ENCODE measurements at regions not wholly inside any gene's neighbourhood (a gene's known extent, or its start where the extent isn't known, plus 50 kb on each side); places are given as distances from the start of the nearest gene placed in this dataset.
"Not testable (repeated sequence)": the region's sequence is repeated elsewhere in the genome, so short reads cannot be mapped to it uniquely, and the experiment has no call there.

DNA sequence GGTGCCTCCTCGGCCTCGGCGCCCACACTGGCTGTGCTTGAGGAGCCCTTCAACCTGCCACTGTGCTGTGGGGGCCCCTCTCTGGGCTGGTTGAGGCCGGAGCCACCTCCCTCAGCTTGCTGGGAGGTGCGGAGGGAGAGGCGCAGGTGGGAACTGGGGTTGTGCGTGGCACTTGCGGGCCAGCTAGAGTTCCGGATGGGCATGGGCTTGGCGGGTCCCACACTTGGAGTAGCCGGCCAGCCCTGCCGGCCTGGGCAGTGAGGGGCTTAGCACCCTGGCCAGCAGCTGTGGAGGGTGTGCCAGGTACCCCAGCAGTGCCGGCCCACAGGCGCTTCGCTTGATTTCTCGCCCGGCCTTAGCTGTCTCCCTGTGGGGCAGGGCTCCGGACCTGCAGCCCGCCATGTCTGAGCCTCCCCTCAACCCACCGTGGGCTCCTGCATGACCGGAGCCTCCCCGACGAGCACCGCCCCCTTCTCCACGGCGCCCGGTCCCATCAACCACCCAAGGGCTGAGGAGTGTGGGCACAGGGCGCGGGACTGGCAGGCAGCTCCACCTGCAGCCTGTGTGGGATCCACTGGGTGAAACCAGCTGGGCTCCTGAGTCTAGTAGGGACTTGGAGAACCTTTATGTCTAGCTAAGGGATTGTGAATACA lies 723.8 kb downstream of the DIAPH3 start:
- no peak for DNase-seq

DNA sequence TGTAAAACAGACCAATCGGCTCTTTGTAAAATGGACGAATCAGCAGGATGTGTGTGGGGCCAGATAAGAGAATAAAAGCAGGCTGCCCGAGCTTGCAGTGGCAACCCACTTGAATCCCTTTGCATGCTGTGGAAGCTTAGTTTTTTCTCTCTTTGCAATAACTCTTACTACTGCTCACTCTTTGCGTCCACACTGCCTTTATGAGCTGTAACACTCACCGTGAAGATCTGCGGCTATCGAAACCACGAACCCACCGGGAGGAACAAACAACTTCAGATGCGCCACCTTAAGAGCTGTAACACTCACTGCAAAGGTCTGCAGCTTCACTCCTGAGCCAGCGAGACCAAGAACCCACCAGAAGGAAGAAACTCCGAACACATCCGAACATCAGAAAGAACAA lies 722.7 kb downstream of the DIAPH3 start:
- not testable (repeated sequence) for DNase-seq

DNA sequence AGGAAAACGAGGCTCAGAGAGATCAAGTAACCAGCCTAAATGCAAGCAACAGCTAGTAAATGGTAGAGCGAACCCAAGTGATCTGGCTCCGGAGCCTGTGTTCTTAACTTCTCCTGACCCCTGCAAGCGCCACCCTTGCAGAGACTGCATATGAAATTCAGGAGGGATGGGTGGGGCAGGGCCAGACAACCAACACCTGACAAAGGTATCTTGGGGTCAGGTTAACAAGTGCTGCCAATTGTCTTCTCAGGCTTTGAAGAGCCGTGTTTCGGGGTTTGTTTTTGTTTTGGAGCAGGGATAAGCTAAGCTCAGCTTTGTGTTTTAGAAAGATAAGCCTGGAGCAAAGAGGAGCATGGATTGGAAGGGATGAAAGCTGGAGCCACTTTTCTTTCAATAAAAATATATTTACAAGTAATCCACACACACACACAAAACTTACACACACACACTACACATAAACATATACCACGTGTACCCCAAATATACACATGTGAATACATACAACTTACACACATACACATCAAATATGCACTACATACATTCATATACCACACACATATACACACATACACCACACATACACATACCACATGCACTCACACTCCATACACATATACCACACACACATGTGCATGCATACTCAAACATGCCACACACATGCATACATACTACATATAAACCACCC lies 722.0 kb downstream of the DIAPH3 start:
- no peak for DNase-seq

DNA sequence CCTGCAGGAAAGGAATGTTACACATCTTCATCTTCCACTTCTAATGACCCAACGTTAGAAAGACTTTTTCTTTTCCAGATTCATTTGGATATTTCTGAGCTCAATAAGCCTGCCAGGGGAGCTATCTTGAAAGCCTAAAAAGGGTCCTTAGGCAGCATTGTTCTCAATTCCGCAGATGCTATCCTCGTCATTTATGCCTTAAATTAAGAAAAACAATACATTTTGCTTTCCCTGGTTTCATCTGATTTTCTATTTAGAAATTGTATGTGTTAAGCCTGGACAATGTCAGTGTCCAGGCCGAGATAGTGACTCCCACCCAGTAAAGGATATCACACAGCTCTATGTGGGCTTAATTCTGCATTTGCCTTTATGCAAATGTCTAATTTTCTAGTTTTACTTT lies 721.3 kb downstream of the DIAPH3 start:
- DNase-seq = no peak

DNA sequence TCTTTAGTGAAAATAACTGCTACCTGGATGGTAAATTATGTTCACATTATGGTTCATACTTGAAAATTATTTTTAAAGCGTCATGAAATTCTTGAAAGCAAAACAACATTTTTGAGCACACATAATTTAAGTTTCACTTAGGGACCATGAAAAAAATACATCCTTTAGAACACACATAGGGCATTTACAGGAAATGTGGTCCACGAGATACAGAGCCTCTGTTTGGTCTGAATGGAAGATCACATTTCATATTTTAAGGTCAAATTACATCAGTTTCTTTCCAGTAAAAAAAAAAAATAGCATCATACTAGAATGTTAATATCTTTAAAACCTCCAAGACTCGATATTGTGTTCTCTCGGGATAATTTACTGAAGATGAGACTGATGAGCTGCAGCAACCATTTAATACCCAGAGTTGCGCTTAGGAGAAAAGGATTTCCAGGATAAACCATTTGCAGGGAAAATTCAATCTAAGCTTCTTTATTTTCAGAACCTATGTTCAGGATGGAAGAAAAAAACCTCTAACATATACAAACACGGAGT lies 720.7 kb downstream of the DIAPH3 start:
- no peak for DNase-seq

- no peak for DNase-seq
Observed at GRCh38 chr13:59444210-59444857, 719.4 kb downstream of the DIAPH3 start.

DNA sequence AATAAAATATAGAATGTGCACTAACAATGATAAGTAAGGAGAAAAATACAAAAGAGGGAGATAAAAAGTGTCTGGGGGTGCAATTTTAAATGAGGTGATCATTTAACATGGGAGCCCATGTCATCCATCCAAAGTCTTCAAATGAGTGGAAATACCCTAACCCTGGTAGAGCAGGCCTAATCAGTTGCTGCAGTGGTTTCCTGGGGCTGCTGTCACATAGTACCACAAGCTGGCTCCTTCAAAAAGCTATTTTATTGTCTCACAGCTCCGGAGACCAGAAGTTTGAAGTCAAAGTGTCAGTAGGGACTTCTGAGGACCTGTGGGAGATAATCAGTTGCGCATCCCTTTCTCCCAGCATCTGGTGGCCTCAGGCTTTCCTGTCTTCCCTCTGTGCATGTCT lies 717.9 kb downstream of the DIAPH3 start:
- DNase-seq = no peak

- no peak for DNase-seq
Observed at GRCh38 chr13:59446391-59446790, 717.3 kb downstream of the DIAPH3 start.

GRCh38 chr13:59447031-59447430 lies 716.7 kb downstream of the DIAPH3 start:
- DNase-seq = no peak

DNA sequence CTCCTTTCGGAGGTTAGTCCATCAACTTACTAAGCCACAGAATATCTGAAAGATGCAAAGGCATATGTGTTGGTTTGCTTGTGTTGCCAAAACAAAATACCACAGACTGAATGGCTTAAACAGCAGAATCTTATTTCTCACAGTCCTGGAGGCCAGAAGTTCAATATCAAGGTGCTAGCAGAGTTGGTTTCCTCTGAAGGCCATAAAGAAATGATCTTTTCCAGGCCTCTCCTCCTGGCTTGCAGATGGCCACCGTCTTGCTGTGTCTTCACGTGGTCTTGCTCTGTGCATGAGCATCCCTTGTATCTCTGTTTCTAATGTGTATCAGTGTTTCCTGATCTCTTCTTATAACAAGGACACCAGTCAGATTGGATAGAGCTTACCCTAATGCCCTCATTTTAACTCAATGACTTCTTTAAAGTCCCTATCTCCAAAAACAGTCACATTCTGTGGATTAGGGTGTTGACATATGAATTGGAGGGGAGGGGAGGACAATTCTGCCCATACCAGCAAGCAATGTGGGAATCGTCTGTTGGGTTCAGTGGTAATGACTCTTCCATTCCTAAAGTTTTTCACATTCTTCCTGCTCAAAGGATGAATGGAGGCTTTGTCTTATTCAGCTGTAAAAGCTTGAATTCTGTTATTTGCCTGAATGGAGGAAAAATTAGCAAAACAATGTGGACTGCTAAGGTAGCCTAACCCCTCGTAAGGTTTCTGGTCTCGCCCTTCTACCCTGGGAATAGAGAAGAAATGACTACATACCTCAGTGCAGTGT lies 715.7 kb downstream of the DIAPH3 start:
- DNase-seq = no peak

- DNase-seq = no peak
Observed at GRCh38 chr13:59449750-59450149, 714.0 kb downstream of the DIAPH3 start.

DNA sequence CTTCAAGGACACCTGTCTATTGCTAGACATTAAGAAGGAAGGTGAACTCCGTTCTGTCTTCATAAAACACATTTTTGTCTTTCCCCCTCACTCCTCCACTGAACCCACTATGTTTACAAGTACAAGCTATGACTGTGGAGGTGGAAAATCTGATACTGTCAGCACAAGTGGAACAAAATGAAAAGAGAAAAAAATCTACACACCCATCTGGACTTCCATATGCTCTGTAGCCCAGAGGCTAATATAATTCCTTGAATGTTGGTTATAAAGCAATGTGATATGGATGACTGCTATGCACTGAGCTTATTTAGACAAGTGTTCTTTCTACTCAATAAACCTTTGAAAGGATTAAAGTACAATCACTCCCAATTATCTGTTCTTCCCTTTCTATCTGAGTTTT lies 713.5 kb downstream of the DIAPH3 start:
- DNase-seq = no peak

GRCh38 chr13:59451236-59451635 lies 712.5 kb downstream of the DIAPH3 start:
- no peak for DNase-seq

- no peak for DNase-seq
Observed at GRCh38 chr13:59452189-59452890, 711.4 kb downstream of the DIAPH3 start.

DNA sequence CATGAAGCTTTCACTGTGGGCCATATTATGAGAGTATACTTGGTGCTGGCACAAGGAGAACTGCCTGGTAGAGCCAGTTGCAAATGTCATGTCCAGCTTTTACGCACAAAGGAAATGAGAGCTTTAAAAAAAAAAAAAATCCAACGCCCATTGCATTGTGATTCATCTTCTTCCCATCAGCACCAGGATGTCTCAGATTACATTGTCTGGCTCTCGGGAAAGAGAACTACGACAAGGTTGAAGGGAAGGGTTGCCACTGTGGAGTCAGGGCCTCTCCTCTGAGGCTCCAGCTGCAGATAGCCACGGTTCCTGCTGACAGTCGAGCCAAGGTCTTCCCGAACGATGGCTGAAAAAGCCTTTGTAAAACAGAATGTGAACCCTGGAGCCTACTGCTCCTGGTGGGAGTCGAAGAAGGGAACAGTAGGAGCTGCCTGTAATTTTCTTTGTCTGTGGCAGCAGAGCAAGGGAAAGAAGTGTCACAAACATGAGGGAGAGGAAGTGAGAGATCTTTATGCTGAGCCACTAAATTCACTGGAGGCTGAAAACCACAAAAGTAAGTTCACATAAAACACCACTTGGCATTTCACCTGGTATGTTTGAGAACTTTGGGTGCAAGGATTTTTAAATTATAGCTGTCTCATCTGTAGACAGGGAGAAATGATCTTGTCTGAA lies 704.7 kb downstream of the DIAPH3 start:
- no peak for DNase-seq

DNA sequence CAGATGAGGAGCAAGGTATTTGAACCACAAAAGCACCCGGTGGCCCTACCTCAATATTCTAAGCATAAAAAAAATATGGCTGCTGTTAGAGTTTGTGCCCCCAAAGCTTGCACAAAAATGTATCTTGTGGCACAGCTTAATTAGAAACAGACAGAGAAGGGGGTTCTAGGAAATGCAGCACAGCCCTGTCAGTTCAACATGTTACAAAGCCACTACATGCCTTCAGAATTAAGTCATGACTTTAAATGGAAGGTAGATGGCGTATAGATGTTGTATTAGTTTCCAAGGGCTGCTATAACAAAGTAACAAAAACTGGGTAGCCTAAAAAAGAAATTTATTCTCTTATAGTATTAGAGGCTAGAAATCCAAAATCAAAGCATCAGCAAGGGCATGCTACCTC lies 703.8 kb downstream of the DIAPH3 start:
- DNase-seq = no peak

DNA sequence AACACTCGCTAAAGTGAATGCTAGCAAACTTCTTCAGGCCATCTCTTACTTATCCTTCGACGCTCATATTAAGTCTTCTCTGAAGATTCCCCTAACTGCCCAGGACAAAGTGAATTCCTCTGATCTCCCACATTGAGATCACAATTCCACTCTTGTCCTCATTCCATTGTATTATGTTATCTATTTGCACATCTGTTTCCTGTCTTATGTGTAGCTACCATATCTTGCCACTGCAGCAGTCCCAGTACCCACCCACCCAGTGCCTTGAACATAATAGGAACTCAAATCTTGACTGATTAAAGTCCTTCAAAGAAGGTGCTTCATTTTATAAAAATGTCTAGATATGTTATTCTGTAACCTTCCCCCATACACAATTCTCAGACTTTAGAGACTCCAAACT lies 702.3 kb downstream of the DIAPH3 start:
- no peak for DNase-seq

DNA sequence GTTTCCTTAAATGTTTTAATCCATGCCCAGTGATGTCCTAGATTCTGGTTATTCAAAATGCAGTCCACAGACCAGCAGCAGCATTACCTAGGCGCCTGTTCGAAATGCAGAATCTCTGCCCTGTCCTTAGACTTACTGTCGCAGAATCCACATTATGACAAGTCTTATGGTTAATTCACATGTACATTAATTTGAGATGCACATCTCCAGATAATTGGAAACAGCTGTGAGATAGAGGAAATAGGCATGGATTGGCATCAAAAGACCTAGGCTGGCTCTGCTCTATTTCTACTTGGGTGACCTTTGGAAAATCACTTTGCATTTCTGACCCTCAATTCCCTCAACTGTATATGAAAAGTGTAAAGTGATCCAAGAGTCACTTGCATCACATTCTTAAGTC lies 700.7 kb downstream of the DIAPH3 start:
- DNase-seq = no peak

GRCh38 chr13:59464926-59465325 lies 698.8 kb downstream of the DIAPH3 start:
- DNase-seq = no peak

DNA sequence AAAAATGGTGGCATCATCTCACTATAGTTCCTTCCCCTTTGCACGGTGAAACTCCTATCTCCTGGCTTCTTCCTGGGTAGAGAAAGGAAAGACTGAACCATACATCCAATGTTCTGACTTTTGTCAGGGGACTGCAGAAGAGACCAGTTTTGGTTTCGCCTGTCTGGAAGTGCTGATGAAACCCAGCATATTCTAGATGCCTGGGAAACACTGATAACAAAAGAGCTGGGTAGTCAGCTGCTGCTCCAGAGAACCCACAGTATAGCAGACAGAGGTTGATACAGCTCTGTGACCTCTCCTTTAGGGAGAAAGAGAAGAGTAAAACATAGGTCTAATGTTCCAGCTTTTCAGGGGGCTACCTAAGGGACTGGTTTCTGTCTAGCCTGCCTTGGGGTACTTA lies 695.3 kb downstream of the DIAPH3 start:
- DNase-seq = no peak

DNA sequence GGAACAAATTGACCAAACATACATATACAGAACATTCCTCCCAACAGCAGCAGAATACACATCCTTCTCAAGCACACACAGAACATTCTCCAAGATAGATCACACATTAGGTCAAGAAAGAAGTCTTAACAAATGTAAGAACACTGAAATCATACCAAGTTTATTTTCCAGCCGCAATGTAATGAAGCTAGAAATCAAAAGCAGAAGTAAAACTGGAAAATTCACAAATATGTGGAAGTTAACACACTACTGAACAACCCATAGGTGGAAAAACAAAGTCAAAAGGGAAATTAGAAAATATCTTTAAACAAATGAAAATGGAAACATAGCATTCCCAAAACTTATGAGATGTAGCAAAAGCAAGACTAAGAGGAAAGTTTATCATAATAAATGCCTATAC lies 692.6 kb downstream of the DIAPH3 start:
- DNase-seq = no peak

GRCh38 chr13:59472134-59472533 lies 691.6 kb downstream of the DIAPH3 start:
- no peak for DNase-seq
